Brain microvascular endothelial cell (primary cell): ENCODE measurements at regions not wholly inside any gene's neighbourhood (a gene's known extent, or its start where the extent isn't known, plus 50 kb on each side); places are given as distances from the start of the nearest gene placed in this dataset.
"Not testable (repeated sequence)": the region's sequence is repeated elsewhere in the genome, so short reads cannot be mapped to it uniquely, and the experiment has no call there.

ENCODE experiments used
- DNase-seq: peaks from one replicate; pipeline ENCODE4 v3.0.0-alpha.2; 2020
- H3K27ac ChIP-seq: fragments of 250-450 bp; sonication (Bioruptor Pico); 2 replicates; pipeline ENCODE4 v1.5.1; 2020; ENCODE audit warnings: mild to moderate bottlenecking, moderate library complexity
- H3K27me3 ChIP-seq: fragments of 250-450 bp; sonication (Bioruptor Pico); replicated peaks from 2 replicates; pipeline ENCODE4 v1.5.1; 2020; ENCODE audit warnings: mild to moderate bottlenecking
- H3K36me3 ChIP-seq: fragments of 250-450 bp; sonication (Bioruptor Pico); replicated peaks from 2 replicates; pipeline ENCODE4 v1.5.1; 2020; ENCODE audit warnings: mild to moderate bottlenecking
- H3K4me3 ChIP-seq: 2 replicates; pipeline ENCODE4 v1.5.1; 2011; ENCODE audit warnings: low read depth, mild to moderate bottlenecking, control low read depth, low read length, moderate library complexity
- in situ Hi-C: cut with HindIII; loops from 2 replicates; pipeline ENCODE4 v1.10.0; 2017; ENCODE audit warnings: low sequenced_read_pairs, low pct_ligation_motif_present
- TF ChIP-seq, protein P1 (sequence below): IDR thresholded peaks from 2 replicates; pipeline ENCODE4 v1.5.1; 2011; ENCODE audit warnings: low read depth, mild to moderate bottlenecking, moderate library complexity, low read length, control low read depth, inconsistent platforms; ENCODE audit errors: missing control alignments

DNA sequence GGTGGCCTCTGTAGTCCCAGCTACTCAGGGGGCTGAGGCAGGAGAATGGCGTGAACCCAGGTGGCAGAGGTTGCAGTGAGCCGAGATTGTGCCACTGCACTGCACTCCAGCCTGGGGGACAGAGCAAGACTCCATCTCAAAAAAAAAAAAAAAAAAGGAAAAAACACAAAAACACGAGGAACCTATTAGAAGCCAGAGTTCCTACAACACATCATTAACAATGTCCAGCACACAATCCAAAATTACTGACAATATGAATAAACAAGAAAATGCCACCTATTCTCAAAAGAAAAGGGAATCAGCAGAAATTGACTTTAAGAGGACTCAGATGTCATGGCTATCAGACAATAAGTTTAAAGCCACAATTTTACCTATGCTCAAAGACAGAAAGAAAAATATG lies 57.3 kb upstream of the HS3ST3A1 start:
- DNase-seq, H3K36me3 ChIP-seq, in situ Hi-C loops, H3K27ac ChIP-seq, H3K27me3 ChIP-seq, H3K4me3 ChIP-seq: not testable (repeated sequence)

DNA sequence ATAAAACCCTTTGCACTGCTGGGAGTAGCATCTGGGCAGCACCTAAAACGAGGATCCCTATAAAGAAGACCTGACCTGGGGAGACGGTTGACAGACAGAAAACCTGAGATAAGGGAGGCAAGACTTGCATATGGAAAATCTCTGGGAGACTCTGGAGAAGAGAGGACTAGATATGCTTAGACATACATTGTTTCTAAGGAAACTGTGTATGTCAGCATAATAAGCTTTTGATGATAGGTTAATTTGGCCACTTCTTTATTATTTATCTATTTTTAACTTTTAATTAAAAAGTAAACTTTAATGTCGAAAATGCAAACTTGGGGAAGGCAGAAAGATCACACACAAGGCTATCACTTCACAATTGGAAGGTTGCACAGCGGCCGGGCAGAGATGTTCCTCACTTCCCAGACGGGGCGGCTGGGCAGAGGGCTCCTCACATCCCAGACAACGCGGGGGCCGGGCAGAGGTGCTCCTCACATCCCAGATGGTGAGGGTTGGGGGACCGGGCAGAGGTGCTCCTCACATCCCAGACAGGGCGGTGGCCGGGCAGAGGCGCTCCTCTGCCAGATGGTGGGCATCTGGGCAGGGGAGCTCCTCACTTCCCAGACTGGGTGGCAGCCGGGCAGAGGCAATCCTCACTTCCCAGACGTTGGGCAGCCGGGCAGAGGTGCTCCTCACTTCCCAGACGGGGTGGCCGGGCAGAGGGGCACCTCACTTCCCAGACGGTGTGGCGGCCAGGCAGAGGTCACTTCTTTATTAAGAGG lies 64.3 kb upstream of the HS3ST3A1 start:
- in situ Hi-C loops, result no loop called here
- no peak for DNase-seq
- H3K36me3 ChIP-seq, result no peaks in the 10 kb centered on the region
- H3K4me3 ChIP-seq, result no peak overlapping the region
- no peak overlapping the region for H3K27ac ChIP-seq
- H3K27me3 ChIP-seq, result no peaks in the 10 kb centered on the region
- TF ChIP-seq, protein P1, sequence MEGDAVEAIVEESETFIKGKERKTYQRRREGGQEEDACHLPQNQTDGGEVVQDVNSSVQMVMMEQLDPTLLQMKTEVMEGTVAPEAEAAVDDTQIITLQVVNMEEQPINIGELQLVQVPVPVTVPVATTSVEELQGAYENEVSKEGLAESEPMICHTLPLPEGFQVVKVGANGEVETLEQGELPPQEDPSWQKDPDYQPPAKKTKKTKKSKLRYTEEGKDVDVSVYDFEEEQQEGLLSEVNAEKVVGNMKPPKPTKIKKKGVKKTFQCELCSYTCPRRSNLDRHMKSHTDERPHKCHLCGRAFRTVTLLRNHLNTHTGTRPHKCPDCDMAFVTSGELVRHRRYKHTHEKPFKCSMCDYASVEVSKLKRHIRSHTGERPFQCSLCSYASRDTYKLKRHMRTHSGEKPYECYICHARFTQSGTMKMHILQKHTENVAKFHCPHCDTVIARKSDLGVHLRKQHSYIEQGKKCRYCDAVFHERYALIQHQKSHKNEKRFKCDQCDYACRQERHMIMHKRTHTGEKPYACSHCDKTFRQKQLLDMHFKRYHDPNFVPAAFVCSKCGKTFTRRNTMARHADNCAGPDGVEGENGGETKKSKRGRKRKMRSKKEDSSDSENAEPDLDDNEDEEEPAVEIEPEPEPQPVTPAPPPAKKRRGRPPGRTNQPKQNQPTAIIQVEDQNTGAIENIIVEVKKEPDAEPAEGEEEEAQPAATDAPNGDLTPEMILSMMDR, result no peak

DNA sequence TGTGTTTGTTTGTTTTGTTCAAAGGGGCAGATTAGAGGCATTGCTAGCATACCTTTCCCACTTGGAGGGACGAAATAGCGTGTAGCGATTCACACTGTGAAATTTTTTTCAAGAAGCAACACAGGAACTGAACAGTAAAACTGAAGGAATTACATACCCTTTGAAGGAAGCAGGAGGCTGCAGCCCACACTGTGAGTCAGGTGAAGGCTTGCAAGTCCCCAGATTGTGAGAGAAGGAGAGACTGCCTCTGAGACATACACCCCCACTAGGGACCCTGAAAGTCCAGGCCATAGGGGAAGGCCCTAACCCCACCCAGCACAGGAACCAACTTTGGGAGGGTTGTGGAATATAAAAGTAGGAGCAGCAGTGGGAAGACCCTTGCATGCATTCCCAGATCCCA lies 69.6 kb upstream of the HS3ST3A1 start:
- H3K36me3 ChIP-seq, result no peaks in the 10 kb centered on the region
- in situ Hi-C loops, result no loop called here
- H3K27me3 ChIP-seq, result no peaks in the 10 kb centered on the region
- DNase-seq, result no peak
- no peak overlapping the region for H3K27ac ChIP-seq
- TF ChIP-seq, protein P1, result no peak
- no peak overlapping the region for H3K4me3 ChIP-seq

DNA sequence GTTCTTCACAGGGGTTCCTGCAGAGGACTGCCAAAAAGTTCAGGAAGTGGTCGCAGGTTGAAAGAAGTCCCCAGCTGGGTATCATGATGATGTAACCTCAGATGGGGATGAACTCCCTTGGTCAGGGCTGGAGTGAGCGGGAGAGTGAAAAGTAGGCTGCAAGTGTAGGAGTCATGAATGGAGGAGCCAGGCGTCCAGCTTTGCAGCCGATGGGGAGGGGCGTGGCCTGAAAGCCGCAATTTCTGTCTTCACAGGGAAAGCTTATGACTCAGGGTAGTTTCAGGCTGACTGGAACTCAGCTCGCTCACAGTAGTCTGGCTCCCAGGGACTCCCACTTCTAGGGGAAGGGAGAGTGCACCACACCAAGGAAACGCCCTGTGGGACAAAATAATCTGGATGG lies 70.0 kb upstream of the HS3ST3A1 start:
- H3K27me3 ChIP-seq, result no peaks in the 10 kb centered on the region
- H3K4me3 ChIP-seq, result no peak overlapping the region
- peak; percentile 5 for DNase-seq
- TF ChIP-seq, protein P1, result no peak
- in situ Hi-C loops, result no loop called here
- H3K36me3 ChIP-seq, result no peaks in the 10 kb centered on the region
- no peak overlapping the region for H3K27ac ChIP-seq

DNA sequence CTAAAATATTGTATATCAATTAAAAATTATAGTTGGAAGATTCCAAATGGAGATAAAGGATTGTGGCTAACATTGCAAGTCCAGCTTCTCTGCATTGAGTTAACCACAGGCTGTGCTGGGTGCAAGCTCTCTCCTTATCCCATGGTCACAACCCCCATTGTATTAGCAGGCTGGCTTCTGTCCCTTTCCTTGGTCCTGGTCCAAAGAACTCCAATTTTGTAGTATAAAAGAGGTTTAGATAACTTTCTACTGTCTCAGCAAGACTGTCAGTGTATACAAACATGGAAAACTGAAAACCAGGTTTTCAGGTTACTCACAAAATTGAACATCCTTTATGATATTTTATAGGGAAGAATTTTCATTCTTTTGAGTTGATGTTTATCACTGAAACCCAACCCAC lies 76.6 kb upstream of the HS3ST3A1 start:
- no peaks in the 10 kb centered on the region for H3K36me3 ChIP-seq
- in situ Hi-C loops, result no loop called here
- H3K27me3 ChIP-seq, result no peaks in the 10 kb centered on the region

DNA sequence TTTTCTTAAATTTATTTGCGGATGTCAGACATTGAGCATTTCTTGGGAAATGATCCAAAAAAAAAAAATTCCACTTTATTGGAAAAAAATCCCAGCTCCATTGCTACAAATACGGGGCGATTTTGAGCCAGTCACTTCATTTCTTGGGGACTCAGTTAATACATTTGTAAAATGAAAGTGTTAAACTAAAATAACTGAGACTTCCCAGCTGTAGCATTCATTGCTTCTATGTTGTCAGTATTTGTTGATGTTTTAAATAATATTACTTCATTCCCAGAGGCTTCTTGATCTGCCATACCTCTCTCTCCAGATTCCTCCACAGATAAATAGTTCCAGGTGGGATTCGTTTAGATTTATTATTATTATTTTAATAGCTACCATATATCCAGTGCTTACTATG lies 77.1 kb upstream of the HS3ST3A1 start:
- H3K36me3 ChIP-seq, result no peaks in the 10 kb centered on the region

More for the DNA sequence above, 76.6 kb upstream of the HS3ST3A1 start:
- Histone ChIP-seq H3K4me3 (no peak overlapping the region), H3K27ac (no peak overlapping the region)
- TF ChIP-seq, protein P1, result no peak
- no peak for DNase-seq

More for the DNA sequence above, 77.1 kb upstream of the HS3ST3A1 start:
- Histone ChIP-seq H3K4me3 (no peak overlapping the region), H3K27ac (no peak overlapping the region), H3K27me3 (no peaks in the 10 kb centered on the region)
- DNase-seq, result no peak
- TF ChIP-seq, protein P1, result no peak
- in situ Hi-C loops, result no loop called here
